HAP-1 (cell line): ENCODE measurements at regions not wholly inside any gene's neighbourhood (a gene's known extent, or its start where the extent isn't known, plus 50 kb on each side); places are given as distances from the start of the nearest gene placed in this dataset.

Experiments
- DNase-seq, 2 experiments: peaks; one replicate each; pipeline ENCODE4 v3.0.0-alpha.2; 2016 to 2020; ENCODE audit warnings: low spot score in 2 of 2
- H3K27me3 ChIP-seq: fragments of 250-450 bp; sonication (Bioruptor Pico); 2 replicates; pipeline ENCODE4 v1.5.1; 2020; ENCODE audit warnings: low read depth, mild to moderate bottlenecking, moderate library complexity
- H3K36me3 ChIP-seq: fragments of 250-450 bp; sonication (Bioruptor Pico); replicated peaks from 2 replicates; pipeline ENCODE4 v1.5.1; 2020; ENCODE audit warnings: mild to moderate bottlenecking
- H3K4me1 ChIP-seq: fragments of 250-450 bp; sonication (Bioruptor Pico); 2 replicates; pipeline ENCODE4 v1.5.1; 2020; ENCODE audit warnings: mild to moderate bottlenecking
- H3K4me3 ChIP-seq: fragments of 250-450 bp; sonication (Bioruptor Pico); 2 replicates; pipeline ENCODE4 v1.5.1; 2020; ENCODE audit warnings: mild to moderate bottlenecking, moderate library complexity
- H3K9me3 ChIP-seq: fragments of 250-450 bp; sonication (Bioruptor Pico); 2 replicates; pipeline ENCODE4 v1.5.1; 2020; ENCODE audit warnings: mild to moderate bottlenecking, moderate library complexity
- in situ Hi-C: fragments of 300-500 bp; cut with MboI; formaldehyde crosslinking; loops from 3 replicates; pipeline ENCODE4 v1.14.3; 2020; ENCODE audit warnings: low sequenced_read_pairs, inconsistent platforms, mixed read lengths

DNA sequence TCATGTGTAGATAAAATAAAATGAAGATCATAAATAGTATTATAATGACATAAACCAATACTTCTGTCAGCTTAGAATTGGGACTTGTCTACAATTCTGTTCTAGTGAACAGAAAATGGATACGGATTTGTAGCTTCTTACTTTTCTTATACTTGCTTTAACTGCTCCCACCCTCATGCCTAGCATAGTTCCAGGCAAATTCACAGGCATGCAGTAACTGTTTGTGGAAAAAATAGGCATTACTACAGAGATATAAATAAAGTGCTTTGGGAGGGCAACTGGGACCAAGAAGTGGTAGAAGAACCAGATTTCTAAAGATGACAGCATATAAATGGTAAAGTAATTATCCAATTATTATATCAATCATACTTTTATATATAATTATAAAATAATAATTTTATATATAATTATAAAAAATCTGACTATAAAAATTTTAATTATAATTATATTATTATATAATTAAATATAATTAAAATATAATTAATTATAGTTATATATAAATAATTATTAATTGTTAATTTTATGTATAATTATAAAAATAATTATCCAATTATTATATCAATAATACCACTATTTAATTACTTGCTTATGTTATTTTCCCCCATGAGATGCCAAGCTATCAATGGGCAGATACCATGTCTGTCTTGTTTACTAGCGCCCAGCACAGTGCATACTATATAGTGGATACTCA is 144.1 kb downstream of the NOC3L start:
- no peaks in the 10 kb centered on the region for H3K9me3 ChIP-seq
- no peaks in the 10 kb centered on the region for H3K27me3 ChIP-seq
- H3K36me3 ChIP-seq: no peaks in the 10 kb centered on the region
- in situ Hi-C loops: no loop called here
- DNase-seq: no peak
- no peak overlapping the region for H3K4me3 ChIP-seq
- no peaks in the 10 kb centered on the region for H3K4me1 ChIP-seq

DNA sequence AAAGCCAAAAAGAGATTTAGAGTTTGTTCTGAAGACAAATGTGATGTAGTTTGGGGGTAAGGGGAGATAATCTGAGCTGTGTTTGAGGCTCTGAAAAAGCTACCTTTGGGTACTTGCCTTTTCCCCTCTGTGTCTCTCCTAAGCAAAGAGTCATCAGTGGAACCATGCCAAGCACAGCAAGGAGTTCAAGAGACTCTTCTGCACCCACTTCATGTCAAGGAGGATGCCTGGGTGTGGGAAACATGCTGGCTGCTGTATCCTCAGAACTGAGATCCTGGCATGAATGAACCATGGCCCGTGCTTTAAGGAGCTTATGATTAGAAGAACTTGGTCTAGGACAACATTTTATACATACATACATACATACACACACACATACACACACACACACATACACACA is 142.9 kb downstream of the NOC3L start:
- no peak for DNase-seq
- Histone ChIP-seq H3K4me3 (no peak overlapping the region), H3K9me3 (no peaks in the 10 kb centered on the region), H3K4me1 (no peaks in the 10 kb centered on the region), H3K27me3 (no peaks in the 10 kb centered on the region), H3K36me3 (no peaks in the 10 kb centered on the region)
- in situ Hi-C loops: no loop called here

DNA sequence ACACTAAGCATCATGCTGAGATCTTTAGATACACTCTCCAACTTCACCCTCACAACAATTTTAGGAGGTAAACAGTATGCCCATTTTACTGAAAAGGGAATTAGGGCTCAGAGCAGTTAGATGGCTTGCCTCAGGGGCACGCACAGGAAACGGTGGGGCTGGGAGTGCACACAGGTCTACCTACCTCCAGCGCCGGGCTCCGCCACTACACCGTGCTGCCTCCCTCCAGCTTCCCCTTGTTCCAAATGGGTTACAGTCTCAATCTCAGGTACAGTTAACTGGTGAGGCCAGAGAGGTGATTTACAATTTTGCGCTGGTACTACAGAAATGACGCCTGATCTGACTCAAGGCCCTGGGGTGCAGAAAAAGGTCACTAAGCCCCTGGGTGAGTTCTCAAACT is 142.0 kb downstream of the NOC3L start:
- Histone ChIP-seq H3K4me1 (no peaks in the 10 kb centered on the region), H3K9me3 (no peaks in the 10 kb centered on the region), H3K4me3 (no peak overlapping the region), H3K36me3 (no peaks in the 10 kb centered on the region), H3K27me3 (no peaks in the 10 kb centered on the region)
- DNase-seq: no peak
- in situ Hi-C loops: no loop called here

DNA sequence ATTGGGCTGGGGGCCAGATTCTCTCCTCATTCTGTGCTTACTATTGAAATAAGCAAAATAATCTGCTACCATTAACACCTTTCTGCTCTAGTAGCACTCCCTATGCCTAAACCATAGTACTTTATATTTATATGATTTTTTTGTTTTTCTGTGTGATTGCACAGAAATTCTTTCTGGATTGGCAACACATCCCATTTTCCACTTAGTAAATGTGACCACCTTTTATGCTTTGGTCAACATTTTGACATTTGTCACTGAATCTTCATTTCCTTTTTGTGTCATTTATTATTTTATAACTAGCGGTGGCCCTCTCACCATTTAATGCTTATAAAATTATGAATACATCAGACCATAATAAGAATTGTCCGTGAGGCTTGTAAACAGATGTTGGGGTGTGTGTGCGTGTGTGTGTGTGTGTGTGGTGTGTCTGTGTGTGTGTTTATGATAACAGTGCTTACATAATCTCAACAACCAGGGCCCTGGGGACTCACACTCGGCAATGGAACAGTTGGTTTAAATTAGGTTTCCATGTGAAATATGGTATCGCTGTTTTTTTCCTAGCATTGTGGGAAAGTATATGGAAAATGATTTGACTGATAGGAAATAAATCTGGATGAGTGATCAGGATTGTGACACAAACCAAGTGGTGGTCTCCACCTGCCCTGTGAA is 138.9 kb downstream of the NOC3L start:
- H3K9me3 ChIP-seq: no peaks in the 10 kb centered on the region
- no peak for DNase-seq
- no peaks in the 10 kb centered on the region for H3K36me3 ChIP-seq
- in situ Hi-C loops: no loop called here
- H3K4me1 ChIP-seq: no peaks in the 10 kb centered on the region
- H3K27me3 ChIP-seq: no peaks in the 10 kb centered on the region
- no peak overlapping the region for H3K4me3 ChIP-seq

DNA sequence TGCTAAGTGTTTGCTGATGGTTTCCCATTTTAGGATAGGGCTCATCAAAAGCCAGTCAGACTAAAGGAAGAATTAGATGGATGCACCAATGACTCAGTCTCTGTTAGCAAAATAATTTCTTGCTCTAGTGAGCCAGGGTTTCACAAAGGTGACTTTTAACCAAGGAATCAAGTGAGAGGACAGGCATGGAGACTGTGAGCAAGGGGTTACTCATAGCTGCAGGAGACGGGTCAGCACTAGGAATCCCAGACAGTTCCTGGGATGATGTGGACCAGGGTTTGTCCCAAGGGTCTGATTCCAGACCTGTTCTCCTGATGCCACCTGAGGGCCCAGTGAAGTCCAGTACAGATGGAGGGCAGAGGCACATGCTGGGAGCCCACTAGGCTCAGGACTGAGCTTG is 138.1 kb downstream of the NOC3L start:
- Histone ChIP-seq H3K9me3 (no peaks in the 10 kb centered on the region), H3K4me1 (no peaks in the 10 kb centered on the region), H3K27me3 (no peaks in the 10 kb centered on the region), H3K4me3 (no peak overlapping the region), H3K36me3 (no peaks in the 10 kb centered on the region)
- no peak for DNase-seq
- in situ Hi-C loops: no loop called here

DNA sequence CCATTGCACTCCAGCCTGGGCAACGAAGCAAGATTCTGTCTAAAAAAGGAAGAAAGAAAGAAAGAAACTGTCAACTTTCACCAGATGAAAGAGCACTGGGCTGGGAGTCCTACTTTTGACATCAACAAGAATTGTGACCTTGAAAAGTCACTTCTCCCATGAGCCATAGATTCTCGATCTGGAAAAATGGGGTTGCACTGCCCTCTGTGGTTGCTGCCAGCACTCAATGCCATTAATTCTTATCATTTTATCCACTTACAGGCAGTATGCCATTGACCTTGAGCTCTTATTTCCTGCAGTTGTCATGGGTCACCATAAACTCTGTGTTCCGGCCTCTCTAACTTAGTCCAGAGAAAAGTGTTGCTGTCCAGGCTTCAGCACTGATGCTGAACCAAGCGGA is 137.2 kb downstream of the NOC3L start:
- no peaks in the 10 kb centered on the region for H3K4me1 ChIP-seq
- in situ Hi-C loops: no loop called here
- no peak overlapping the region for H3K4me3 ChIP-seq
- H3K9me3 ChIP-seq: no peaks in the 10 kb centered on the region
- no peak for DNase-seq
- H3K36me3 ChIP-seq: no peaks in the 10 kb centered on the region
- no peaks in the 10 kb centered on the region for H3K27me3 ChIP-seq

DNA sequence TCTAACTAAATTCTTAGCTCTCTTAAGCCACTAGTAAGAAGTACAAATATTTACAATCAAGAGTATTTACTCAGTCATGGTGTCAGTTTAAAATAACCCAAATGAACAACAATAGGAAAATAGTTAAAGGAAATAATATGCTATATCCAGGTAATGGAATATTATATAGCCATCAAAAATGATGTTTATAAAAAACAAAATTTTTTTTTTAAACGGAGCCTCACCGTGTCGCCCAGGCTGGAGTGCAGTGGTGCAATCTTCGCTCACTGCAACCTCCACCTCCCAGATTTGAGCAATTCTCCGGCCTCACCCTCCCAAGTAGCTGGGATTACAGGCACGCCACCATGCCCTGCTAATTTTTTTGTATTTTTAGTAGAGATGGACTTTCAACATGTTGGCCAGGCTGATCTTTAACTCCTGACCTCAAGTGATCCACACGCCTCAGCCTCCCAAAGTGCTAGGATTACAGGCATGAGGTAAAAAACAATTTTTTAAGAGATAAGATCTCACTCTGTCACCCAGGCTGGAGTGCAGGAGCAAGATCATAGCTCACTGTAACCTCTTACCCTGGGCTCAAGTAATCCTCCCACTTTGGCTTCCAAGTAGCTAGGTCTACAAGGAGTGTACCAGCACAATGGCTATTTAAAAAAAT is 132.5 kb downstream of the NOC3L start:
- no peak for DNase-seq
- in situ Hi-C loops: no loop called here
- H3K36me3 ChIP-seq: no peaks in the 10 kb centered on the region
- H3K9me3 ChIP-seq: no peaks in the 10 kb centered on the region
- no peaks in the 10 kb centered on the region for H3K4me1 ChIP-seq
- H3K4me3 ChIP-seq: no peak overlapping the region
- H3K27me3 ChIP-seq: no peaks in the 10 kb centered on the region

DNA sequence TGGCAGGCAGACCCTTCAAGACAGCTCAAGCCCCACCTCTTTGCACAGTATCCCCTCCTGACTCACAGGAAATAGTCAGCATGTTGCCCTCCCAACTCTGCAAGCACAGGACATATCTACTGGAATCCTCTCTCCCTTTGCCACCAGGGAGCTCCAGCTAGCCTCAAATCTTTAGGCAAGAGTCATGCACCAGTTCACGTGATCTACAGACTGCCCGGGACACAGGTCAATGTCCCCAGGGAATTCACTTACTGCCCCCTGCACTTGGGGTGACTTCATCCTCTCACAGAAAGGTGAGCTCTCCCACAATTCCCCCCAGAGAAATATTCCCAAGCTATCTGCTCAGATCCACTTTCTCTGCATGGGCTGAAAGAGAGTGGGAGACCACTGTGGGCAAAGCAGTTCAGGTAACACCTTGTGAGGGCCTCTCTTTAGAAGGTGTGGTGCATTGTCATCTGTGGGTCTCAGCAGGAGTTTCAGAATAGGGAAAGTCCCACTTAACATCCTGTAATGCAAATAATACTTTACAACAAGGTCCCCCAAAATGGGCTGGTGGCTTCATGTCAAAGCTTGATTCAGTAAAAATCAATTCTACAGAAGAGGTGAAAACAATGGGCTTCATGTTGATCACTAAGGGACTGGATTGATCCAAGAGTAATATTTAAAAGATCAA is 129.9 kb downstream of the NOC3L start:
- no peaks in the 10 kb centered on the region for H3K4me1 ChIP-seq
- H3K9me3 ChIP-seq: no peaks in the 10 kb centered on the region
- in situ Hi-C loops: no loop called here
- no peaks in the 10 kb centered on the region for H3K27me3 ChIP-seq
- no peaks in the 10 kb centered on the region for H3K36me3 ChIP-seq
- no peak overlapping the region for H3K4me3 ChIP-seq
- no peak for DNase-seq

DNA sequence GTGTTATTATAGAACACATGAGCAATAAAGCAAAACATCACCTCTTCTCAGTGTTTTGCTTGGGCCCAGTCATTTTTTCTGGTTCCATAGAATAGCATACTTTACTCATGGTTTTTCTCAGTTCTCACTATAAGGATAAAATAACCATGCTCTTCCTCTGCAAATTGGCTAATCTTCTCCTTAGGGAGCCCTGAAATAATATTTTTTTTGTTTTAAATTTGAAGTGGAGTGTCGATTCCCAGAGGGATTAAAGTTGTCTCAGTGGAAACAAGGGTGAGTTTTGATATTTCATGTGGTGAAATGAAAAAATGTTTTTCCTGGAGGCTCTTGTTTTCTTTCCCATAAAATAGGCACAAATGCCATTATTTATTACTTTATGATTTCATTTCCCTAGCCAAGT is 127.3 kb downstream of the NOC3L start:
- in situ Hi-C loops: no loop called here
- no peaks in the 10 kb centered on the region for H3K27me3 ChIP-seq
- no peaks in the 10 kb centered on the region for H3K4me1 ChIP-seq
- H3K4me3 ChIP-seq: no peak overlapping the region
- no peak for DNase-seq
- no peaks in the 10 kb centered on the region for H3K36me3 ChIP-seq
- no peaks in the 10 kb centered on the region for H3K9me3 ChIP-seq

DNA sequence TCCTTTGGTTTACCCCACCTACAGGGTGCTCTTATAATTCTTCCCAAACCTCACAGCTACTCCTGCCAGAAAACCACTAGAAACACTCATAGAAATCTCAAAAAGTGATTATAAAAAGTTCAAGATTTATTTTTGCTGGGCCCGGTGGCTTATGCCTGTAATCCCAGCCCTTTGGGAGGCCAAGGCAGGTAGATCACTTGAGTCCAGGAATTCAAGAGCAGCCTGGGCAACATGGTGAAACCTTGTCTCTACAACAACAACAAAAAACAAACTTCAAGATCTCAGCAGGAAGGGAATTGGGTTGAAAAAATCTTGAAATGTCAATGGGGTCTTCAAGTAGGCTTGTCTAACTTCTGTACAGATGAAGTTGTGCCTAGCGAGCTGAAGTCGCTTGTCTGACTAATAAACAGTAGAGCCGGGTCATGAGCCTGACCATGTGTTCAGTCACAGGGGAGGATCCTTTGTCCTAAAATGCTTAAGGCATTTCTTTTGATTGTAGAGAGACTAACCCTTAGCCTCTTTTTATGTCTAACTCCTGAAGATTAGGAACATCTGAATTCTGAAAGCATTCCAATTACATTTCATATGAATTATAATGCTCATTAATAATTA is 124.6 kb downstream of the NOC3L start:
- DNase-seq: no peak
- Histone ChIP-seq H3K36me3 (no peaks in the 10 kb centered on the region), H3K4me3 (no peak overlapping the region), H3K4me1 (no peaks in the 10 kb centered on the region), H3K27me3 (no peaks in the 10 kb centered on the region), H3K9me3 (no peaks in the 10 kb centered on the region)
- in situ Hi-C loops: no loop called here

DNA sequence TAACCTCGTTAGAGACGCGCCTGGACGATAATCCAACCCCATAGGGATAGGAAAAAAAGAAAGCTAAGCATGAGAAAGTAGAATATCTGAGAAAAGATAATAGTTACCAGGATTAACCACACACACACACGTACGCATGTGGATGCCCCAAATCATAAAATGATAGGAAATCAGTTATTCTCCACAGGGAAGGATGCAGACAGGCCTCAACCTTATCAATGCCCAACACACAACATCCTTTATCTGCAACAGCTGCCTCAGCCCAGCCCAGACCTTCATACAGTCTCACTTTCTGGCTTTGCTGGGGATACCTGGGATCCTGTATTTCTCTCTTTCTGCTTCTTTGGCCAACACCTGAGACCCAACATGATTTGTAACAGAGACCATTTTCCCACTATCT is 123.0 kb downstream of the NOC3L start:
- Histone ChIP-seq H3K27me3 (no peaks in the 10 kb centered on the region), H3K4me3 (no peak overlapping the region), H3K4me1 (no peaks in the 10 kb centered on the region), H3K36me3 (no peaks in the 10 kb centered on the region), H3K9me3 (no peaks in the 10 kb centered on the region)
- DNase-seq: no peak
- in situ Hi-C loops: no loop called here

DNA sequence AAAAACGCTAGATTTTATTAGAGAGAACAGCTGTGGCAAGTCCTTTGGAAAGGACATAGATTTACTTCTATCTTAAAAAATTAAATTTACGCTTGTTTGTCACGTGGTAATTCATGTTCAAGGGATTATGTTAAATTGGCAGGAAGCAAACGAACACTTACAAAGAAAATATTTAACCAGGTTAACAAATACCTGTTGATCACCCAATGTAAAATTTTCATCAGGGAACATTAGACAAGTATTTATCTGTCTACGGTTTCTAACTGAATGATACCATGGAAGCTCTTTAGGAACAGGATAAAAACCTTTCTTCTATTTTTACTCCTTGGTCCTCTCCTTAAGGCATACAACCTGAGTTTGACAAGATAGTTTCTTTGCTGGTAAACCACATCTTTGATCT is 122.2 kb downstream of the NOC3L start:
- Histone ChIP-seq H3K4me1 (no peaks in the 10 kb centered on the region), H3K9me3 (no peaks in the 10 kb centered on the region), H3K4me3 (no peak overlapping the region), H3K27me3 (no peaks in the 10 kb centered on the region), H3K36me3 (no peaks in the 10 kb centered on the region)
- in situ Hi-C loops: no loop called here
- DNase-seq: no peak

DNA sequence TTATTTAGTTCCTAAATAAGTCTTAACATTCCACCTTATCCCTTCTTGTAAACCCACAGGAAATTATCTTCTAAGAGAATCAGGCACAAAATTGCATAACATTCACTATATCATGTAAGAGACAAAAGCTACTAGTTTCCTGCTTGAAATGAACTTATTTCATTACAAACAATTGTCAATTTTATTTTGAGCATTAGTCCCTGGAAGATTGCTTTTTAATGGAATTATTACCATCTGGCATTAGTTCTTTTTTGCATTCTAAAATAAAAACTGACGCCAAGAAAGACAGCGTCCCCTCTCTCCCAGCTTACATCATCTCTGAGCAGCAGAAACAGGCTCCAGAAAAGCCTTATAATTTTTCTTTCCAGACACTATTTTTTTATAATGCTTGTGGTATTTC is 121.8 kb downstream of the NOC3L start:
- Histone ChIP-seq H3K36me3 (no peaks in the 10 kb centered on the region), H3K4me3 (no peak overlapping the region), H3K4me1 (no peaks in the 10 kb centered on the region), H3K27me3 (no peaks in the 10 kb centered on the region), H3K9me3 (no peaks in the 10 kb centered on the region)
- in situ Hi-C loops: no loop called here
- no peak for DNase-seq

DNA sequence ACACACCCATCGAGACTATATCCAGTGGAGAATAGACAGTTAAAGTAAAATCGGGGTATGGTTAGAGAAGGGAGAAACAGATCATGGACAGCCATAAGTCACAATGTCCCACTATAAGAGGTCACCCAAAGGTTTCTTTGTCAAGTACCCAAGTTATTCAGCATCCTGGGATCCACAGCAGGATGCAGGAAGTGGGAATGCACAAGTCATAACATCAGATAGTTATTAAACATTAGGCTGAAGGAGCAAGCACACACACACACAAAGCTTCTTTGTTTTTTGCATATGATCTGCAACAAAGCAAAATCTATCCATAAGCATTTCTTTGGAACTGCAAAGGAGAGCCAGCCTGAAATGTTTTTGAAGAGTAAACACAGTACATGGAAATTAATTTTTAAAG is 111.6 kb downstream of the NOC3L start:
- Histone ChIP-seq H3K4me1 (no peaks in the 10 kb centered on the region), H3K4me3 (no peak overlapping the region), H3K27me3 (no peaks in the 10 kb centered on the region), H3K36me3 (no peaks in the 10 kb centered on the region), H3K9me3 (no peaks in the 10 kb centered on the region)
- DNase-seq: no peak
- in situ Hi-C loops: no loop called here
